Stimulated activated CD8-positive, alpha-beta memory T cell treated with anti-CD3 and anti-CD28 coated beads, Interleukin-12 subunit alpha, Interleukin-12 subunit beta, amount 100 ng/mL, for 4 hours (primary cell): ENCODE measurements at regions not wholly inside any gene's neighbourhood (a gene's known extent, or its start where the extent isn't known, plus 50 kb on each side); places are given as distances from the start of the nearest gene placed in this dataset.
"Not testable (repeated sequence)": the region's sequence is repeated elsewhere in the genome, so short reads cannot be mapped to it uniquely, and the experiment has no call there.

Experiments used
- DNase-seq: peaks from one replicate; pipeline ENCODE4 v3.0.0-alpha.2; 2020; ENCODE audit warnings: low read depth

DNA sequence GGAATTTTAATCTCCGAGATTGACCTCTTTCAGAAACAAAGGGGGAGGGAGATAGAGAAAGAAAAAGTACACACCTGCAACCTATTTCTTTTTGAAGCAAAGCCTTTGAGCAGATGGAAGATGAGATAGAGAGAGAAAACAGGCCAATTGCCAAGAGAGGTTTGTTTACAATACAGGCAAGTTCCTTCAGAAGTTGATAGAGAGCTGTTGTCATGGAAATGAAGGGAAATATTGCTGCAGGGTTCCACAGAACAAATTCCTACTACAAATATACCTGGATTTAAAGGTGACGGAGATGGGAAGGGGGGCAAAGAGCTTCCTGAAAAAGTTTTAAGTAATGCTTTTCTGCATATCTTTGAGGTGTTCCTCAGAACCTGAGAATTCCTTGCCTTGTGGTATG lies 388.4 kb downstream of the NDFIP2 start:
- DNase-seq = no peak

DNA sequence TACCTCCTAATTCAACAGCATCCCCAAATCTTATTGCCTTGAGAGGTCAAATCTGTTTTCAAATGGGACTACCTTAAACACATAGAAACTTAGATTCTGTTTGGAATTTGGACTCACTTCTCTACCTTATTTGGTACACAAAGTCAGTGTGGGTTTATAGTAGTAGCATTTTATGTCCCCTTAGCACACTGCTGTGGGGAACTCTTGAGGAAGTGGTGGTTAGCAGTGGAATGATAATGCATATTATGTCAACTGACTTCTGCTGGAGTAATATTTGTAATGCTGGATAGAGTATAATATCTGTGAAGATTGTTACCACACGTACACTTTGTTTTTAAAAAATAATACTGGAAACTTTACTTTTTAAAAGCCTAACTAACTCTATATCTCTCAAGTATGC lies 386.3 kb downstream of the NDFIP2 start:
- DNase-seq = no peak

DNA sequence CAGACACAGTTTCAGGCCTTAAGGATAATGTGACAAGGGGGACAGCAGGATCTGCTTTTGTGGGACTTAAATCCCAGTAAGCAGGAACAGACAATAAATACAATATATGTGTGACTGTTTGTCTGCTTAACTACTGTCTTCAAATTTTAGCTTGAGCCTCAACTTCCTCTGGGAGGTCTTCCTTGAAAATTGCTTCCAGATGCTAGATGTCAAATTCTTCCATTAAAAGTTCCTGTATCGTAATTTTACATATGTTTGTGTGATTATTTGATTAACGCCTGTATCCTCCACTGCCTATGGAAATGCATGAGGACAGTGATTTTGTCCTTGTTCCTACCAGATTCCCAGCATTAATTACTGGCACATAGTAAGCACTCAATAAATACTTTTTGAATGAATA lies 385.5 kb downstream of the NDFIP2 start:
- DNase-seq = no peak

DNA sequence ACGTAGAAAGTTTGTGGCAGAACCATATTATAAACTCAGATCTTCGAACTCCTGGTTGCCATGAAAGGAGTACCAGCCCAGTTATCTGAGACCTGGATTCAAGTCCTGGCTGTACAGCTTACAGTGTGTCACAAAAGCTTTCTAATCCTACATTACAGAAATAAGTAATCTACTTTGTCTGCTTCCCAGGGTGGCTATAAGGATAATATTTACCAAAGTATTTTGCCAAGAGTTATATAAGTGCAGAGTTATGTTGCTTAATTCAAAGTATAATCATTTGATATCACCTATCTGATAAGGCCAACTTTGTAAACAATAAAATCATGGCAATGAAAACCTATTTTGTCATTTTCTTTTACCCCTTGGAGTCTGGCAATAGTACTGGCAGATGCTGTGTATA lies 381.6 kb downstream of the NDFIP2 start:
- DNase-seq = no peak

DNA sequence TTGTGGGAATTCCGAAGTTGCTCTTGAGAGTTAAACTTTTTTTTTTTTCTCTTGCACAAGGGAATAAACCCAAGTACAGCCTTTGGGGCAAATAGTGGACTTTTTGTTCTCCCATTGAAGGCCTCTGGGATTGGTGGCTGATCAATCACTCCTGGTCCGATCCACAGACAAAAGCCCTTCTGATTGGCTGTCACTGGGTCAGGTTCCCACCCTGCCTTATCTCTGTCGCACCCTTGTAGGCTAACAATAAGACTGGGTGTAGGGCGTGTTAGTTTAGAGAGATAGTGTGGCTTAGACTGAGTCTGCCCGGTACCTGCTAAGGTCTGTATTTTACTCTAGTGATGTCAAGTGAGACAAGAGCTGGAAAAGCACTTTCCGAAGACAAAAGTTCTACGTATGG lies 380.8 kb downstream of the NDFIP2 start:
- no peak for DNase-seq

DNA sequence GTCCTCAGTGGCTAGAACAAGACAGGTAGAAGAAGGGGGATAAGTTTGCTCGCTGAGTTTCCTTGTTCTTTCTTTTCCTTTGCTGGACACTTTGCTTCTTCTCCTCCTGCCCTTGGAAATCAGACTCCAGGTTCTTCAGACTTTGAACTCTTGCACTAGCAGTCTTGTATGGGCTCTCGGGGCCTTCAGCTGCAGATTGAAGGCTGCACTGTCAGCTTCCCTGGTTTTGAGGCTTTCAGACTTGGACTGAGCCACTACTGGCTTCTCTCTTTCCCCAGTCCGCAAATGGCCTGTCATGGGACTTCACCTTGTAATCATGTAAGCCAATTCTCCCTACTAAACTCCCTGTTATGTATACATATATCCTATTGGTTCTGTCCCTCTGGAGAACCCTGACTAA lies 379.8 kb downstream of the NDFIP2 start:
- no peak for DNase-seq

DNA sequence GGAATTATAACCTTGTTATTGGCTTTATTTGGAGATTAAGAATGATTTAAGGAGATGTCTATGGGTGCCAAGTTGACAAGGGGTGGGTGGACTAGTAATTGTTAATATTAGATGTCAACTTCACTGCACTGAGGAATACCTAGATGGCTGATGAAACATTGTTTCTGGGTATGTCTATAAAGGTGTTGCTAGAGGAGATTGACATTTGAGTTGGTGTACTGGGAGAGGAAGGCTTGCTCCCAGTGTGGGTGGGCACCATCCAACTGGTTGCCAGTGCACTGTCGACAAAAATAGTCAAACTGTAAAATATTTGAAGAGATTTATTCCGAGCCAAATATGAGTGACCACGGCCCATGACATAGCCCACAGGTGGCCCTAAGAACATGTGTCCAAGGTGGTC lies 378.8 kb downstream of the NDFIP2 start:
- no peak for DNase-seq

DNA sequence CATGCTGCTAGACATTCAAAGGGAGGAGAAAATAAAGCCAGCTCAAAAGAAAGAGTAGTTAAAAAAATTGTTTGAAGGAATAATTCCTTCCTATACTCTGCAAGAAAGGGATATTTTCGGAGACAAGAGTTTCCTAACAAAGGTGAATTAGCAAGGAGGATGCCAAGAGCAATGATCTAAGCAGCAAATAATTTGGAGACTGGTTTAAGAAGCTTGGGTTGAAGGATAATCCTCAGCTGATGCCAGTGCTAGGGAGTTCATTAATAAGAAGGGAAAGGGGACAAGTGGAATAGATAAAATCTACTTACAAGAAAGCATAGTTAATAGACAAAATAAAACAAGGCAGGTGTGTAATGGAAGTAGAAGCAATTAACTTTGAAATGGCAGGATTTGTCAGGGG lies 372.3 kb downstream of the NDFIP2 start:
- no peak for DNase-seq

DNA sequence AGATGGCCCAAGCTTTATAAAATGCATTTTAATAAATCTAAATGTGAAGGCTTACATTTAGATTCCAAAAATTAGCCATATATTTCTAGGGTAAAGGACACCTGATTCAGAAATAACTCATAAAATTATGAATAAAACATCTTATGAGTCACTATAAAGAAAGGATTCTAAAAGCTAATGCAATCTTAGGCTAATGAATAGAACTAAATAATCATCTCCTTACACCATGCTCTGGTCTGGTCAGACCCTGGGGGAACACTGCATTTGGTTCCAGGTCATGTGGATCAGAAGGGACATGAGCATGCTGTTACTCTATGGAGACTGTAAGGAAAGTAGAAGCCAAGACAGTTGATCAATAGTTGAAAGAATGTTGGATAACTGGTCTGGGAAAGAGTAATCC lies 370.4 kb downstream of the NDFIP2 start:
- no peak for DNase-seq

DNA sequence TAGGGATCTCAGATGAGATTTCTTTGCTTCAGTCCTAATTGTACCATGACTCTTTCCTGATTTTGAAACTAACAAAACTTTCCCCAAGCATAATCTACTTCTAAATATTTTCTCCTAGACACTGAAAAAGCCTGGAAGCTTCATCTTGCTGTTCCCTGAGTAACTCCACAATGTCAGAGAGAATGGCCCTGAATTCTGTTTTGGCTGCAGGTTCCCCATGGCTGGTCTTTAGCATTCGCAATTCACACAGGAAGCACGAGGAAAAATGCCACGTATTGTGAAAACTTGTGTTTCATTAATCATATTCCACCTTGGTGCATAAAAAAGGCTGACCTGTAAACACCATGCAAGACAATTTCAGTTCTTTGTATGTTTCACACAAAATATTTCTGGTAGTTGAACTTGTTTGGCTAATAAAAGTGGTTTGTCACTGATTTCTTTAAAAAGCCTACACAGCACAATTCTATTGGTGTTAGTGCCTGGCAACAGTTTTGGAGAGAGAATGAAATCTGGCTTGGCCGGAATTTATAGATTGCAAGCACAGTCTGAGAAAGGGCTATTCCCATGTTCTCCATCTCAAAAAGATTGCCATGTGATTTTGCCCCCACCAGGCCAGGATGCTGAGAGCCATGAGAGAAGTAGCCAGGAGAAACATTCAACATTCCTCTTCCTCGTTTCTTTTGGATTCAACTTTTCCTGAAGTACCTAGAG lies 367.1 kb downstream of the NDFIP2 start:
- no peak for DNase-seq

DNA sequence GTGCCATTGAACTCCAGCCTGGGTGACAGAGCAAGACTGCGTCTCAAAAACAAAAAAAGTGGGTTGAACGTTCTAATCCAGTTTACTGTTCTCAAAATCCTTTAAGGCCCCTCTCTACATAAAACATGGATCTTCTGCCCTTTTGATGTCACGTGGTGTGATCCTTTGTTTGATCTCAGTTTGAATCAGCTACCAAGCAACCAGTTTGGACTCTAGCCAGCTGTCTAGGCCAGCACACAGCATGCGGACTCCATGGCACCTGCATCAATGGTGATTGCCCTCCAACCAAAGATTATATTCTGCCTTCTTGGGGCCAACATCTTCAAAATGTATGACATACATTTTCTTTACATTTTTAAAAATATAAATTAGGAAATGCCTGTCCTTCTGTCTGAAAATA lies 365.4 kb downstream of the NDFIP2 start:
- DNase-seq = no peak

DNA sequence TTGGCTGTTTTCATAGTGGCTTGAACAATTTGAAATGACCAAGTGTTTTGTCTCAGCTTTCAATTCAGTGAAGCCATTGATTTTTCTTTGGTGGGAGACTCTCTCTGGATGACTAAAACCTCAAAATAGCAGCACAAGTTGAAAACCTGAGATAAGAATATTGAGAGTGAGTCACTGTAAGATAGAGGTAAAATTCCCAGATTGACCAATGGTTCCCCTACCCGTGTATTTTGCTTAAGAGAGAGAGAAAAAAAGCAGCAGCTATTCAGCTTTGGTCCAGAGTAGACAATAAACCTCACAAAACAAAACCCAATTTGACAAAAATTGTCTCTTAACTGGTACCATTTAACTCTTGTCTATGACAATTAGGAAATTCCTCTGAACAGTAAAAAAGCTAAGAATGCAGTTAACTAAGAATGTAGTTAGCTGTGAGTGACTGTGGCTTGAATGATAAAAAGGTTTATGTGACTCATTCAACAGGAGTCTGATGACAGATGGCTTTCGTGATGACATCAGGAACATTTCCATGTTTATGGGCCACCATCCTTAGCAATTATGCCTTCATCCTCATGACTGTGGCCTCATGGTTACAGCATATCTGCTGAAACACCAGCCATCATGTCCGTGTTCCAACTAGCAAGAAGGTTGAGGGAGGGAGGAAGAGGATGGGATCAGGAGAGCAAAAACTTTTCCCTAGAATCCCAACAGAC lies 356.9 kb downstream of the NDFIP2 start:
- no peak for DNase-seq

DNA sequence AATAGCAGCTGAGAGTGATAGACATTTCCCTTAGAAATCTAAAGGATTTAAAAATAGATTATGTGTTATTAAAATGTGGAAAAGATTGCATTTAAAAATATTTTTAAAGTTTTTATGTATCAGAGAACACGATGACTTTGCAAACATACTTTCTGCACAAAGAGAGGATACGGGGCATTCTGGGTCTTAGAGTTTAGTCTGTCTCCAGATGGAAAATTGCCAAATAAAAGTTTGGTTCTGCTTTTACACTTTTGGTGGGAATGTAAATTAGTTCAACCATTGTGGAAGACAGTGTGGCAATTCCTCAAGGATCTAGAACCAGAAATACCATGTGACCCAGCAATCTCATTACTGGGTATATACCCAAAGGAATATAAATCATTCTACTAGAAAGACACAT lies 355.2 kb downstream of the NDFIP2 start:
- not testable (repeated sequence) for DNase-seq

DNA sequence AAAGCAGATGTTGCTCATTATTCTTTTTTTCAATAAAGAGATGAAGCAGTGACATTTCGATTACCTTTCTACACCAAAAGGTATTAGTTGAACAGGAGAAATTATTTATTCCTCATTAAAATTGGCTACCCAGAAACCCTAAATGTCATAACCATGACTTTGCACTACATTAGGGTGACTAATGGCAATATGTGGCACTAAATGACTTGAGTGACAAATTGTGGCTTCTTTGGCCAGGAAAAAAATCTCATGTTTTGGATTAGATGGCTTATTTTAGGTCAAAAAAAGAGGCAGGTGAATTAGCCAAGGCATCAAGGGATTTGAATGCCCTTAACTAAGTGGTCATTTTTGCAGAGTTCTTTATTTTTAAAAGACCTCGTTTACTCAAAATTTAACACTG lies 353.9 kb downstream of the NDFIP2 start:
- DNase-seq = no peak

DNA sequence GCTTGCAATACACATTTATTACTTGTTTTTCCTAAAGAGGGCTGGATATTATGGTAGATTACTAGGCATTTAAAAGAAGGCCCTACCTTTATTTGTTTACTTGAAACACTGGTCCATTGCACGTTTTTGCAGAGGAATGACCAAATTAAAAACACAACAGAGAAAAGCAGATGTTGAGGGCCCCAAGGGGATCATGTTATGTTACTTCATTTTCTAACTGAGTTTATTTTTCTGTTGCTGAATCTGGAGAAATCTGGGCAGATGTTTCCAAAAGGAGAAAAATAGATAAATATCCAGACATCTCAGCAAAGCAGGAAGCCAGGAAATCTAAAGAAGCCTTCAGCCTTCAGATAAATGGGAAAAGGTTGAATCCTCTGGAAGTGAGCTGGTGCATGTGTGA lies 353.0 kb downstream of the NDFIP2 start:
- no peak for DNase-seq

DNA sequence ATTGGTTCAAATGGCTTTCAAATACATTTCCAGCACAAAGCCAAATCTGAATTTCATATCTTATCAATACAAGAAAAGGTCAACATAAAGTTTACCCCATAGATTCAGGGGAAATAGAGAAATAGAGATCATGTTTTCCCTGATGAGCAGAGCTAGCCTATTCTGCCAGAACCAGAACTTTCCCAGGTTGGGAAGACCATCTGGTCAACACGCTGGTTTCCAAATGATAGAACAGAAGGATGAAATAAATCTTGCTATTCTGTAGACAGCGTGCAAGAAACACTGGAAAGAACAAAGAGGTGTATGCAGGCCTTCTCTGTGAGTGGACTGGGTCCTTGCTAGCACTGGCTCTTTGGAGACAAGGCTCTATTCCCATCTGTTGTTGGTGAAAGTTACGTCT lies 350.6 kb downstream of the NDFIP2 start:
- no peak for DNase-seq

DNA sequence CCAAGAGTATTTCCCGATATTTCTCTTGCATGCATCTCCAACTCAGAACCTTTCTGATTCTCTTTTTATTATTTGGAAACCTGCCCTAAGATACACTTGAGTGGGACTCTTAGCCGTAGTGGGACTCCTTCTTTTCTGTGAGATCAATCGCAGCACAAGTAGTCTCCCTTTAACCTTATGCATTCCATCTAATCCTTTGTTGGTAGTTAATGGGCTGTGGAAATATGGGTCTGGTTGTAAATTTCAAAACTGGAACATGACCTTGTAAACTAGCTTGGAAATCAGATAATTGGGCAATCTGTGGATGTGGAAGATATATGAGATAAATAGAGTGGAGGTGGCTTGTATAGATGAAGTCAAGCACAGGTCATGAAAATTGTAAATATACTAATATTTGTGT lies 350.0 kb downstream of the NDFIP2 start:
- DNase-seq = no peak

DNA sequence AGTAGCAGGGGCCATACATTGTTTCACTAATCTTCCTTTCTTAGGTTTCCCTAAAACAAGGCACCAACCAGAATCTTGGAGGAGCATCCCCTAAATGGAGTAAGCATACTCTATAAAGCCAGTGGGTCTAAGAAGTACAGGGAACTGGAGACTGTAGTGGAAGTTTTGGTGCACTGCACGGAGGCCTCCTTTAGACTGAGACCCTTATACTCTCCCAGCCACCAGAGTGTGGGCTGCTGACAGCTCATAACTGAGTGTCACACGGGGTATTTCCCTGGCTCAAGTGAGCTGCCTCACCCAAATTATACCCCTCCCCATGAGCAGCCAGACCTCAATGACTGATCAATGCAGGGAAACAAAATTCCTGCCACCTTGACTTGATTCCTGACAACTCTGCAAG lies 349.5 kb downstream of the NDFIP2 start:
- DNase-seq = no peak

DNA sequence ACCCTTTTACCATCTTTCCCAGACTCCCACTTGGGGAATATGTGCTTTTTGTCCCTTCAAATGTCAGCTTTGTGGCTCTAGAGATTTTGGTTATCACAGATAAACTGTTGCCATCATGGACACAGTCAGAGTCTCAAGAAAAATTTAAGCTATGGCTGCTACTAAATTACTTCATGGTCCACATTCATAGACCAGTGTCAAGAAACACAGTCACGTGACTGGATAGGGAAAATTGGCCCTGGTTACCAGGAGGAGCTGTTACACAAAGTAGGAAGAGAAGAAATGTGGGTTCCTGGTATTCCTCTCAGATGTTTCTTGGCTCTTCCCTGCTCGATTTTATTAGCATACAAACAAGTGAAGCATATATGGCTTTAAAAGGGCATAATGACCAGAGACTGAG lies 348.9 kb downstream of the NDFIP2 start:
- no peak for DNase-seq

DNA sequence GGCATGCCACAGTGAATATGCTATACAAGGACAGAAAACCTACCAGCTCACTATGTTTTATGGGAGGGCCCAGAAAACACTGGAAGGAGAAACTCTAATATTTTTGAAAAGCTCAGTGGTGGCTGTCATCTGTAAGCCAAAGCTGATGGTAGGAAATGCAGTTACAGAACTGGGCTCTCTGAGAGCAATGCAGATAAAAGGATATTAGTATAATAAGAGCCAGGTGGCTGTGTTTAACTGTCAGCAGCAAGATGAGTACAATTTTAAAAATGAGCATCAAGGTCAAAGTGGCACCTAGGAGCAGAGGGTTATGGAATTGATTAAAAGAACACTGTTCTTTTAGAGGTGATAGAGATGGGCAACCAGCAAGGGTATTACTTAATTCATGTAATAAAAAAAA lies 345.0 kb downstream of the NDFIP2 start:
- no peak for DNase-seq

DNA sequence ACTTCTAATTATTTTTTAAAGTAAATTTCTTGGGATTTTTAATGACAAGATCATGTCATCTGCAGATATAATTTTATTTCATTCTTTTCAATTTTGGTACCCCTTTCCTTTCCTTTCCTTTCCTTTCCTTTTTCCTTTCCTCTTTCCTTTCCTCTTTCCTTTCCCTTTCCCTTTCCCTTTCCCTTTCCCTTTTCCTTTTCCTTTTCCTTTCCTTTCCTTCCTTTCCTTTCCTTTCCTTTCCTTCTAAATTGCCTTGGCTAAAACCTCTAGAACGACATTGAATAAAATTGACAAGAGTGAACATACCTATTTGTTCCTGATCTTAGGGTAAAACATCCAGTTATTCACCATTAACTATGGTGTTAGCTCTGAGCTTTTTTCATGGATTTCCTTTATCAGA lies 334.1 kb downstream of the NDFIP2 start:
- DNase-seq = no peak

DNA sequence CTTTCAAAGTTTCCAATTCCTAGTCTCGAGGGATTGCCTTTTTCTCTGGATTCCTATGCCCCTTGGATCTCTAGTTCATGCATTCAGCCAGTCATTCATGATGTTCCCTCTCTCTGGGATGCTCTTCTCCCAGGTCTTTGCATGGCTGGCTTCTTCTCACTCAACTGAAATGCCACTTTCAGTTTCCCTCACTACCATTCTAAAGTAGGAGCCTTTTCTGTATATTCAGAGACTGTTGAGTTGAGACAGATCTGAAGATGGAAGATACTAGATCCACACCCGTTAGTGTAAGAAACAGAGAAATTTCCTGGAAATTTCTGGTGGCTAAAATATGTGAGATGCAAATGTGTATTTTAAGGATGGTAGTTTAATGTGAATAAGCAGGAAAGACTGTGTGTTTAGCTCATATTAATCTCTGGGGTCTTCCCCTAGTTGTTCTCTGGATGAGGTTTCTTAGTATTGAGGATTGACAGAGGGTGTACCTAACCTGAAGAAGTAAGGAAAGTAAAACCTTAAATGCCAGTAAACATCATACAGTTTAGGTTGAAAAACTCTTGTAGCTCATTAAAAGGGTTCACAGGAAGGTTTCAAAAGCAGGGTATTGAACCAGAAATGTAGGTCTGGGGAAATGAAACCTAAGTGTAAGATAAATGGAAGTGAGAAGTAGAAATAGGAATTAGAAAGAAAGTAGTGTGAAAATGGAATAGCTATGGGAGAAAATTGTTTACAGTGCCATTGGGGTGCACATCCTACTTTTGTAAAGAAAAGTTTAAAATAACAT lies 331.3 kb downstream of the NDFIP2 start:
- DNase-seq = no peak

DNA sequence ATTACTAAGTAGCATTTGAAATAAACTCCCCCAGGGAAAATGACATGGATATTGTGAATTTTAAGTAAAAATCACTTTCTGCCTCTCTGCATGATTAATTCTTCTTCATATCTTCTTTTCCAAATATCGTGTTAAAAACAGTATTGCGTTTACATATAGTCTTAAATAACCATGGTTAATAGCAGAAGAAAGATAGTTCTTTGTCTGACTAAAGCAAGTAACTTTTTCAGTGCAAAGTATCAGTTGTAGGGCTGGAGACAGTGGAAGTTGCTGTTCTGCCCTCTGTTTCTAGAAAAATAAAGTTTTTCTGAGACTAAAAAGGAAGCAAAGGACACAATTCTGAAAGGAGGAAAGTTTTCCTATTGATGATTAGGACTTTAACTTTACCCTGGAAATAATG lies 330.2 kb downstream of the NDFIP2 start:
- no peak for DNase-seq
